Endothelial cell of umbilical vein (primary cell): ENCODE measurements at regions not wholly inside any gene's neighbourhood (a gene's known extent, or its start where the extent isn't known, plus 50 kb on each side); places are given as distances from the start of the nearest gene placed in this dataset.

Experiments
- BruUV-seq: library from RNA; stranded (reverse); fragments of 400-500 nt; replicated peaks from 2 replicates; lab custom pipeline; 2021; lab: Mats Ljungman, UMichigan
- CTCF ChIA-PET: fragments of 300-600, 350-600 bp; sonication (Branson Sonifier 250); formaldehyde crosslinking; loops from one replicate; lab custom pipeline; 2021; ENCODE audit warnings: antibody characterized with exemption, inconsistent platforms; lab: Charles Lee
- POLR2A ChIA-PET: fragments of 300-600, 350-600 bp; sonication (Branson Sonifier 250); formaldehyde crosslinking; loops from one replicate; lab custom pipeline; 2021; ENCODE audit warnings: antibody characterized with exemption, inconsistent platforms; lab: Charles Lee
- DNase-seq: peaks from one replicate; pipeline ENCODE4 v3.0.0-alpha.2; 2011; ENCODE audit warnings: low read depth, low spot score
- FAIRE-seq: peaks from 2 replicates; lab custom pipeline; 2011; peaks lifted over from hg19 to GRCh38; lab: Jason Lieb, UNC
- H2AFZ ChIP-seq: 2 replicates; pipeline ENCODE4 v1.6.0; 2012; ENCODE audit warnings: low read depth, low read length, control low read depth, inconsistent platforms
- H3K27ac ChIP-seq: 2 replicates; pipeline ENCODE4 v1.5.1; 2011; ENCODE audit warnings: low read depth, mild to moderate bottlenecking, control low read depth, low read length, moderate library complexity; ENCODE audit not compliant: insufficient read depth
- H3K27me3 ChIP-seq, 2 experiments: 2 replicates each; pipeline versions ENCODE4 v1.6.0 to v1.6.1; 2011; ENCODE audit warnings: low read length in 2 of 2, mixed read lengths in 1 of 2; ENCODE audit not compliant: control insufficient read depth in 2 of 2, insufficient read depth in 2 of 2
- H3K36me3 ChIP-seq, 2 experiments: 2 replicates in 1 of 2; 3 replicates in 1 of 2; pipeline ENCODE4 v1.5.1; 2011; ENCODE audit warnings: low read length in 2 of 2, mild to moderate bottlenecking in 1 of 2, moderate library complexity in 1 of 2; ENCODE audit not compliant: control insufficient read depth in 2 of 2, insufficient read depth in 2 of 2; ENCODE audit errors: extremely low read depth in 1 of 2
- H3K4me1 ChIP-seq: 3 replicates; pipeline ENCODE4 v1.5.1; 2011; ENCODE audit warnings: mild to moderate bottlenecking, low read length; ENCODE audit not compliant: control insufficient read depth, insufficient read depth; ENCODE audit errors: extremely low read depth
- H3K4me2 ChIP-seq: 2 replicates; pipeline ENCODE4 v1.6.1; 2011; ENCODE audit warnings: low read length, control low read depth, mixed read lengths; ENCODE audit not compliant: insufficient read depth
- H3K4me3 ChIP-seq, 3 experiments: fragments of 200-600 bp in 1 of 3; sonication (generic), shearing (Covaris generic) in 1 of 3; replicated peaks in 1 of 3; 2 replicates each; pipeline ENCODE4 v1.5.1; 2011 to 2016; ENCODE audit warnings: control low read depth in 3 of 3, low read length in 3 of 3, mild to moderate bottlenecking in 2 of 3, inconsistent platforms in 1 of 3, low read depth in 1 of 3, moderate library complexity in 1 of 3; ENCODE audit not compliant: insufficient read depth in 1 of 3
- H3K79me2 ChIP-seq: 2 replicates; pipeline ENCODE4 v1.6.0; 2012; ENCODE audit warnings: low read length, inconsistent platforms; ENCODE audit not compliant: control insufficient read depth, insufficient read depth
- H3K9ac ChIP-seq: replicated peaks from 2 replicates; pipeline ENCODE3; 2011; ENCODE audit warnings: low read length, control low read depth; ENCODE audit not compliant: insufficient read depth; ENCODE audit errors: extremely low read depth
- H3K9me1 ChIP-seq: replicated peaks from 3 replicates; pipeline ENCODE4 v1.6.0; 2011; ENCODE audit warnings: mild to moderate bottlenecking, low read length; ENCODE audit not compliant: control insufficient read depth, insufficient read depth; ENCODE audit errors: extremely low read depth
- H3K9me3 ChIP-seq: replicated peaks from 2 replicates; pipeline ENCODE4 v1.5.1; 2012; ENCODE audit warnings: low read length, inconsistent platforms; ENCODE audit not compliant: control insufficient read depth, insufficient read depth
- H4K20me1 ChIP-seq: replicated peaks from 2 replicates; pipeline ENCODE3; 2011; ENCODE audit warnings: mild to moderate bottlenecking, low read length; ENCODE audit not compliant: control insufficient read depth, insufficient read depth; ENCODE audit errors: extremely low read depth
- EZH2 ChIP-seq: IDR thresholded peaks from 2 replicates; pipeline ENCODE4 v1.6.1; 2012; ENCODE audit warnings: borderline replicate concordance, low read depth, mild to moderate bottlenecking, moderate library complexity, low read length, inconsistent platforms; ENCODE audit not compliant: severe bottlenecking
- FOS ChIP-seq: IDR thresholded peaks from 2 replicates; pipeline ENCODE4 v1.6.1; 2011; ENCODE audit warnings: mild to moderate bottlenecking, low read length, moderate library complexity, borderline replicate concordance; ENCODE audit not compliant: insufficient read depth
- GATA2 ChIP-seq: IDR thresholded peaks from 2 replicates; pipeline ENCODE4 v1.7.0; 2011; ENCODE audit warnings: low read depth, mild to moderate bottlenecking, moderate library complexity, mixed read lengths, low read length; ENCODE audit not compliant: insufficient read length, insufficient read depth
- JUN ChIP-seq: IDR thresholded peaks from 2 replicates; pipeline ENCODE4 v1.6.1; 2011; ENCODE audit warnings: borderline replicate concordance, low read depth; ENCODE audit not compliant: insufficient read length, insufficient read depth
- MYC ChIP-seq: IDR thresholded peaks from one replicate; pipeline ENCODE4 v1.6.1; 2011; ENCODE audit warnings: mild to moderate bottlenecking, low read depth, low read length
- POLR2A ChIP-seq: IDR thresholded peaks from 2 replicates; pipeline ENCODE4 v1.6.1; 2012; ENCODE audit warnings: low read depth, mild to moderate bottlenecking, control low read depth, low read length
- POLR2AphosphoS5 ChIP-seq: IDR thresholded peaks from 2 replicates; pipeline ENCODE4 v1.6.1; 2012; ENCODE audit warnings: low read depth, mild to moderate bottlenecking, control low read depth, low read length, moderate library complexity; ENCODE audit not compliant: insufficient read depth
- dilution Hi-C: fragments of 300-500 bp; cut with MboI; formaldehyde crosslinking; loops from one replicate; pipeline ENCODE4 v1.15.0; 2019; ENCODE audit warnings: low sequenced_read_pairs; ENCODE audit not compliant: extremely low pct_ligation_motif_present
- intact Hi-C: fragments of 100-400 bp; cut with micrococcal nuclease; formaldehyde crosslinking; loops from one replicate; pipeline ENCODE4 v1.10.0; 2022
- TF ChIP-seq, protein P1 (sequence below): IDR thresholded peaks from 2 replicates; pipeline ENCODE4 v1.6.1; 2011; ENCODE audit not compliant: insufficient read depth, insufficient read length
- TF ChIP-seq, protein P2 (sequence below), 2 donors: IDR thresholded peaks; 1 replicate in 1 of 2; 2 replicates in 1 of 2; pipeline ENCODE4 v1.5.1; 2011; ENCODE audit warnings: low read length in 2 of 2, mild to moderate bottlenecking in 2 of 2, moderate library complexity in 2 of 2, control low read depth in 1 of 2, inconsistent platforms in 1 of 2, low read depth in 1 of 2; ENCODE audit not compliant: insufficient read depth in 1 of 2; ENCODE audit errors: extremely low read depth in 1 of 2

DNA sequence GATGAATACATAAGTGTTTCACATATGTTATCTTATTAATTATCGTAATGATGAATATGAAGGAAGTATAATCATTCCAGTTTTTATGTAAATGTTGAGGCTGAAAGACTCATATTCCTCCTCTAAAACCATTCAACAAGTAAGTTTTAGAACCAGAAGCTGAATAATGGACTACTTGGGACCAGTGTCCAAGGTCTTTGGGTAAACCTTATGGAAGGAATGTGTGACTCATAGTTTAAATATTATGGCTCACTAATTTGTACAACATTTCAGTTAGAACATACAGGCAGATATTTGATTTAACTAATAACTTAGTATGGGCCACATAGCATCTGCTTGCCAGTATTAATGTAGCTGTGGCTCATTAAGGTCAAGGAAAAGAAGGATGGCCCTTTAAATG lies 209.6 kb downstream of the TFAP2B start:
- Histone ChIP-seq H3K9me1 (no peaks in the 10 kb centered on the region), H3K27ac (no peak overlapping the region), H4K20me1 (no peaks in the 10 kb centered on the region), H3K27me3 (no peaks in the 10 kb centered on the region), H3K79me2 (no peaks in the 10 kb centered on the region), H3K4me3 (no peak overlapping the region), H3K36me3 (no peaks in the 10 kb centered on the region), H3K4me2 (no peak overlapping the region), H2AFZ (no peak overlapping the region), H3K9me3 (no peaks in the 10 kb centered on the region), H3K4me1 (peaks cover 2% of the 10 kb centered on the region), H3K9ac (no peak overlapping the region)
- no peak for DNase-seq
- dilution Hi-C loops (no loop called here), intact Hi-C loops (no loop called here)
- CTCF ChIA-PET: no interaction called here
- FAIRE-seq: no peak
- POLR2A ChIA-PET: no interaction called here
- TF ChIP-seq POLR2AphosphoS5 (no peak), GATA2 (no peak), MYC (no peak), FOS (no peak), JUN (no peak), POLR2A (no peak), EZH2 (no peak)
- TF ChIP-seq, protein P1, sequence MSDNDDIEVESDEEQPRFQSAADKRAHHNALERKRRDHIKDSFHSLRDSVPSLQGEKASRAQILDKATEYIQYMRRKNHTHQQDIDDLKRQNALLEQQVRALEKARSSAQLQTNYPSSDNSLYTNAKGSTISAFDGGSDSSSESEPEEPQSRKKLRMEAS: no peak
- TF ChIP-seq, protein P2, sequence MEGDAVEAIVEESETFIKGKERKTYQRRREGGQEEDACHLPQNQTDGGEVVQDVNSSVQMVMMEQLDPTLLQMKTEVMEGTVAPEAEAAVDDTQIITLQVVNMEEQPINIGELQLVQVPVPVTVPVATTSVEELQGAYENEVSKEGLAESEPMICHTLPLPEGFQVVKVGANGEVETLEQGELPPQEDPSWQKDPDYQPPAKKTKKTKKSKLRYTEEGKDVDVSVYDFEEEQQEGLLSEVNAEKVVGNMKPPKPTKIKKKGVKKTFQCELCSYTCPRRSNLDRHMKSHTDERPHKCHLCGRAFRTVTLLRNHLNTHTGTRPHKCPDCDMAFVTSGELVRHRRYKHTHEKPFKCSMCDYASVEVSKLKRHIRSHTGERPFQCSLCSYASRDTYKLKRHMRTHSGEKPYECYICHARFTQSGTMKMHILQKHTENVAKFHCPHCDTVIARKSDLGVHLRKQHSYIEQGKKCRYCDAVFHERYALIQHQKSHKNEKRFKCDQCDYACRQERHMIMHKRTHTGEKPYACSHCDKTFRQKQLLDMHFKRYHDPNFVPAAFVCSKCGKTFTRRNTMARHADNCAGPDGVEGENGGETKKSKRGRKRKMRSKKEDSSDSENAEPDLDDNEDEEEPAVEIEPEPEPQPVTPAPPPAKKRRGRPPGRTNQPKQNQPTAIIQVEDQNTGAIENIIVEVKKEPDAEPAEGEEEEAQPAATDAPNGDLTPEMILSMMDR (IDR thresholded peaks at IDR 0.05; ENCODE audit: extremely low read depth in 1 of 2, insufficient read depth in 1 of 2, low read depth in 1 of 2, low read length in 2 of 2): no peak
- no TSS peak for BruUV-seq
